Fibroblast of lung (primary cell): ENCODE measurements at regions not wholly inside any gene's neighbourhood (a gene's known extent, or its start where the extent isn't known, plus 50 kb on each side); places are given as distances from the start of the nearest gene placed in this dataset.

Experiments used
- EZH2 ChIP-seq: IDR thresholded peaks from 2 replicates; pipeline ENCODE4 v1.5.1; 2012; ENCODE audit warnings: low read length, control low read depth, mild to moderate bottlenecking; ENCODE audit errors: missing control alignments
- TF ChIP-seq, protein P1 (sequence below), 2 donors: IDR thresholded peaks in 1 of 2; conservative IDR thresholded peaks in 1 of 2; 1 replicate in 1 of 2; 2 replicates in 1 of 2; pipeline ENCODE4 v1.5.1; 2011 to 2012; ENCODE audit warnings: low read length in 2 of 2, control low read depth in 1 of 2, inconsistent platforms in 1 of 2, low read depth in 1 of 2, mild to moderate bottlenecking in 1 of 2

GRCh38 chrX:2628751-2629315 is 62.3 kb upstream of the CD99 start:
- TF ChIP-seq, protein P1, sequence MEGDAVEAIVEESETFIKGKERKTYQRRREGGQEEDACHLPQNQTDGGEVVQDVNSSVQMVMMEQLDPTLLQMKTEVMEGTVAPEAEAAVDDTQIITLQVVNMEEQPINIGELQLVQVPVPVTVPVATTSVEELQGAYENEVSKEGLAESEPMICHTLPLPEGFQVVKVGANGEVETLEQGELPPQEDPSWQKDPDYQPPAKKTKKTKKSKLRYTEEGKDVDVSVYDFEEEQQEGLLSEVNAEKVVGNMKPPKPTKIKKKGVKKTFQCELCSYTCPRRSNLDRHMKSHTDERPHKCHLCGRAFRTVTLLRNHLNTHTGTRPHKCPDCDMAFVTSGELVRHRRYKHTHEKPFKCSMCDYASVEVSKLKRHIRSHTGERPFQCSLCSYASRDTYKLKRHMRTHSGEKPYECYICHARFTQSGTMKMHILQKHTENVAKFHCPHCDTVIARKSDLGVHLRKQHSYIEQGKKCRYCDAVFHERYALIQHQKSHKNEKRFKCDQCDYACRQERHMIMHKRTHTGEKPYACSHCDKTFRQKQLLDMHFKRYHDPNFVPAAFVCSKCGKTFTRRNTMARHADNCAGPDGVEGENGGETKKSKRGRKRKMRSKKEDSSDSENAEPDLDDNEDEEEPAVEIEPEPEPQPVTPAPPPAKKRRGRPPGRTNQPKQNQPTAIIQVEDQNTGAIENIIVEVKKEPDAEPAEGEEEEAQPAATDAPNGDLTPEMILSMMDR (conservative IDR thresholded peaks at IDR 0.05 in 1 of 2, IDR thresholded peaks at IDR 0.05 in 1 of 2; ENCODE audit: low read depth in 1 of 2, low read length in 2 of 2): no peak
- no peak for TF ChIP-seq EZH2
